HG03457 (cell line): ENCODE measurements at regions not wholly inside any gene's neighbourhood (a gene's known extent, or its start where the extent isn't known, plus 50 kb on each side); places are given as distances from the start of the nearest gene placed in this dataset.

Source experiments
- ATAC-seq: cut with Tn5 transposase; IDR thresholded peaks from one replicate; pipeline ENCODE4 v1.9.1; 2021; ENCODE audit warnings: moderate number of reproducible peaks; ENCODE audit not compliant: unreplicated experiment

GRCh38 chrX:9339603-9340491 lies 125.0 kb upstream of the TBL1X start:
- ATAC-seq = no peak

GRCh38 chrX:9340598-9341290 lies 124.1 kb upstream of the TBL1X start:
- no peak for ATAC-seq

- peak; percentile 85 for ATAC-seq
Observed at GRCh38 chrX:9341291-9342201, 123.3 kb upstream of the TBL1X start.

- no peak for ATAC-seq
Observed at GRCh38 chrX:9342561-9343051, 122.3 kb upstream of the TBL1X start.

- ATAC-seq = no peak
Observed at GRCh38 chrX:9343971-9344370, 120.9 kb upstream of the TBL1X start.

- no peak for ATAC-seq
Observed at GRCh38 chrX:9345957-9346356, 118.9 kb upstream of the TBL1X start.

- no peak for ATAC-seq
Observed at GRCh38 chrX:9349572-9350494, 115.0 kb upstream of the TBL1X start.

GRCh38 chrX:9351126-9351525 lies 113.7 kb upstream of the TBL1X start:
- no peak for ATAC-seq

- no peak for ATAC-seq
Observed at GRCh38 chrX:9352243-9352642, 112.6 kb upstream of the TBL1X start.

GRCh38 chrX:9352694-9353411 lies 112.0 kb upstream of the TBL1X start:
- peak; percentile 70 for ATAC-seq

- ATAC-seq = no peak
Observed at GRCh38 chrX:9354918-9355317, 109.9 kb upstream of the TBL1X start.

- no peak for ATAC-seq
Observed at GRCh38 chrX:9355739-9356138, 109.1 kb upstream of the TBL1X start.

GRCh38 chrX:9356846-9357245 lies 108.0 kb upstream of the TBL1X start:
- ATAC-seq = no peak

GRCh38 chrX:9357518-9358114 lies 107.2 kb upstream of the TBL1X start:
- no peak for ATAC-seq

GRCh38 chrX:9362363-9362928 lies 102.4 kb upstream of the TBL1X start:
- ATAC-seq = no peak

- no peak for ATAC-seq
Observed at GRCh38 chrX:9367421-9367820, 97.4 kb upstream of the TBL1X start.

- no peak for ATAC-seq
Observed at GRCh38 chrX:9368262-9368661, 96.6 kb upstream of the TBL1X start.

GRCh38 chrX:9369802-9370291 lies 95.0 kb upstream of the TBL1X start:
- no peak for ATAC-seq
